GM19239 (cell line): ENCODE measurements at regions not wholly inside any gene's neighbourhood (a gene's known extent, or its start where the extent isn't known, plus 50 kb on each side); places are given as distances from the start of the nearest gene placed in this dataset.

ENCODE experiments used
- DNase-seq: peaks from one replicate; pipeline ENCODE4 v3.0.0; 2011; ENCODE audit warnings: low spot score; ENCODE audit not compliant: insufficient read length
- FAIRE-seq: peaks from 2 replicates; lab custom pipeline; 2011; peaks lifted over from hg19 to GRCh38; lab: Jason Lieb, UNC

DNA sequence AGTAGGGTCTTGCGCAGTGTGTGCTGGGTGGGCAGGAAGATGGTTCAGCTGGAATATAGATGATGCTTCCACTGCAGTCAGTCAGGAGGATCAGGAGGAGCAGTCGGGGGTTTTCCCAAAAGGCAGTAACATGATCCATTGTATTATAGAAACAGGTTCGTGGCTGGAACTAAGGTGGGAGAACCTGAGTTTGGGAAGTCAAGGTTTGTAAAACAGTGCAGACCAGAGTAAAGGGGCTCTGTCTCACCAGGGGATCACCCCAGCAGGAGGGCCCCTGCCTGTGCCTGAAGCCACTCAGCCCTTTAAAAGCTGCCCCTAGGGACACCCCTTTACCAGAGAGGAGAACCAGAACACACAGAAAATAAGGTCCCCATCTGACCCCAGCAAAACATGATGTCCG is 213.4 kb downstream of the AUH start:
- no peak for FAIRE-seq
- DNase-seq, result no peak

GRCh38 chr9:91150273-91150997 is 211.3 kb downstream of the AUH start:
- DNase-seq (no peak), FAIRE-seq (no peak)

DNA sequence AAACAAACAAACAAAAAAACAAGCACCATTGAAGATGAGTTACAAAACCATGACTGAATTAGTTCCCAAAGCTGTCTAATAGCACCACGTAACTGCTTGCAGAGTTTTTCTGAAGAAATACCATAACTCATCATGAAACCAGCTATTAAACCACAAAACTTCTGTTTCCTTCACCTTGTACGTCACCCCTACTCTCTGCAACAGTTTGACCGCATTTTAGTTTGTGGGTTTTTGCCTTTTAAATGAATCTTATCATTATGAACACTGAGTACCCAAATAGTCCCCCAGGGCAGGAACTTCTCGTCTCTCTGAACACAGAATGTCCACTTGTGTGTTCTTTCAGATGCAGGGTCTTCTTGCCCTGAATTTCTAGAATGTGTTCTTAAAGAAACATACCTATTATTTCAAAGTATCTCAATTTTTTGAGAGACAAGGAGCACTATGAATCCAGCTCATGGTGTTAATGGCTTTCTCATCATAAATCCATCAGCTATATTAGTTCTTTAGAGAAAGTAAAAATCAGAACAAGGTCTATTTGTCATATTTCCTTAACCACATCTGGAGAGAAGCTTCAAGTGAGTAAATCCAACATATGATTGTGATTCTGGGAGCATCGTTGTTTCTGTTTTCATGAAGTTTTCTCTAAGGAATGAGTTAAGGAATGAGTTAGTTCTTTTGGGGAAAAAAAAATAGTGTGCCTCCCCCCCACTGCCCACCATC is 210.6 kb downstream of the AUH start:
- peak; percentile 97 for FAIRE-seq

GRCh38 chr9:91151718-91152095 is 210.0 kb downstream of the AUH start:
- peak; percentile 4 for FAIRE-seq
- DNase-seq, result no peak

More for the DNA sequence above, 210.6 kb downstream of the AUH start:
- DNase-seq, result peak; percentile 76

GRCh38 chr9:91154686-91155085 is 207.0 kb downstream of the AUH start:
- DNase-seq (no peak), FAIRE-seq (no peak)

- DNase-seq, result no peak
- no peak for FAIRE-seq
Measured at GRCh38 chr9:91155181-91155580, 206.5 kb downstream of the AUH start.

DNA sequence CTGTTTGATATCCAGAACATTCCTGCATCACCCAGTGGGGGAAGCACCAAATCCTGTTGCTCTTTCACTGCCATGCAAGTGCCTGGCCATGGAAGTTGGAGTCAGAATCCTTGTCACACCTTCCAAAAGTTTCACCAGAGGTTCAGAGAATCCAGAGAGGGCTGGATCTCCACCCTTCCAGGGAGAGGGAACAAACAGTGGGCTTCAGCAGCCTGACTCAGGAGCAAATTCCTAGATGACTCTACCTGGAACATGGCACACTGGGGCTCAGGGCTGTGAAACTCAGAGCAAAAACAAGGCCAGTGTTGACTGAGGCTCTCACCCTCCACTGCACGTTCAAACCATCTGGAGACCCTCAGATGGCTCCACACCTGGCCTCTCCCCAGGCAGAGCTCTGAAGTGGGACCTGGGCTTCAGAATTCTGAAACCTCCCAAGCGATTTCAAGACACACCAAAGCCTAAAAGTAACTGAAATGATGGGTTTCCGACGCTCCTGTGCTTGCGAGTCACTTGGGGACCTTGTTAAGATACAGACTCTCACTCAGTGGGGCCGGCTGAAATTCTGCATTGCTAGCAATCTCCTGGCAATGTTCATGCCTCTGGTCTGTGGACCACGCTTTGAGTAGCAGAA is 205.9 kb downstream of the AUH start:
- DNase-seq (no peak), FAIRE-seq (no peak)

DNA sequence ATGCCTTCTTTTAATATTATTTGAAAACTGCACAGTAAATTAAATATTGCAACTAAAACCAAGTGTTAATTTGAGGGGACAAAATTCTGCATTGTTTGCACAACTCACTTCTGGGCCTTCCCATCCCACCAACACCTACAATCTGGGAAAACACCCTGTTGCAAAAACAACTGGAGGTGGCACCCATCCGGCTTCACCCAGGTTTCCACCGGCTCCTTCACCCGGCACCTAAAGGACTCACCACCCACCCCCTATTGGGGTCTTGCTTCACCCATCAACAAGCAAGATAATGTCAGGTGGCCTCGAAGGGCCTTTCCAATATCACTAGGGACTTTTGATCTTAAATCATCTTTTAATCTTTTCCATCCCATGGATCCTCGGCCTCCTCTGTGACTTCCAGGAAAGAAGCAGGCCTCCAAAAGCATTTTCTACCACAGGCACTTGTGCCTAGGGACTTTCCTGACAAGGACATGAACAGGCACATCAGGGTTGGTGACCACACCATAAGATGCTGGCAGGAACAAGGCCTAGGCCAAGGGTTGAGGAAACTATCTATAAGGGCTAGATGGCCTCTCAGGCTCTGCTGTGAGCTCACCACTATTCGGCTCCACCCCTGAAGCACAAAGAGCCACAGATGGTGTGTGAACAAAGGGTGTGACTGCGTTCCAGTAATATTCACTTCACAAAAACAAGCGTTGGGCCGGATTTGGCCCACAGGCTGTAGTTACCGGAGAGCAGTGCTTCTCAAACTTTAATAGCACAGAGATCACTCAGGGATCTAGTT is 205.1 kb downstream of the AUH start:
- DNase-seq (no peak), FAIRE-seq (peak; percentile 54)

DNA sequence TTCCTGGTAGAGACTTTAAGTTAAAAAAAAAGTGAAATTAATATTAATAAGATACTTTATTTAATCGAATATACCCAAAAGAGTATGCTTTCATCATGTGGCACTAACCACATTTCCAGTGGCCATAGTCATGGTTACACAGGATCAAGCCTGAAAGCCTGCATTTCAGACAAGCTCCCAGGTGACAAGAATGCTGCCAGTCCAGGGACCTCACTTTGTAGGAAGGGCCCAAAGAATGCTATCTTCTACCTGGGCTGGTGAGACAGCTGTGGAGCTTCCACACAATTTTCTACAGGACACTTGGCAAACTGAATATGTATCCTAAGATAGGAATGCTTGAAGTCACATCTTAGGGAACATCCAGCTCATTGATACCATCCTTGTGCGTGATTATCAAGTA is 203.8 kb downstream of the AUH start:
- FAIRE-seq, result no peak
- DNase-seq, result no peak

- no peak for DNase-seq
- no peak for FAIRE-seq
Measured at GRCh38 chr9:91158286-91158685, 203.4 kb downstream of the AUH start.

DNA sequence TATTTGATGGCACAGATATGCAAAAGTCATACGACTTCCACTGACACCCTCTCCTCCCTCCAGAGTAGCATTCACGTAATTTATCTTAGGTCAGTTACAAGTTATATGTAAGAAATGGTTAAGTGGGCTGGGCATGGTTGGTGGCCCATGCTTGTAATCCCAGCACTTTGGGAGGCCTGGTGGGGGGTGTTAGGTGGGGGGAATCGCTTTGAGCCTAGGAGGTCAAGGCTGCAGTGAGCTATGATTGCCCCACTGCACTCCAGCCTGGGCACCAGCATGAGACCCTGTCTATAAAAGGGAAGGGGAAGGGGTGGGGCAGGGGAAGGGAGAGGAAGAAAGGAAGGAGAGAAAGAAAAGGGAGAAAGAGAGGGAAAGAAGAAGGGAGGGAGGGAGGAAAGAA is 202.8 kb downstream of the AUH start:
- FAIRE-seq, result no peak
- no peak for DNase-seq

GRCh38 chr9:91159664-91160121 is 202.0 kb downstream of the AUH start:
- DNase-seq (no peak), FAIRE-seq (no peak)

DNA sequence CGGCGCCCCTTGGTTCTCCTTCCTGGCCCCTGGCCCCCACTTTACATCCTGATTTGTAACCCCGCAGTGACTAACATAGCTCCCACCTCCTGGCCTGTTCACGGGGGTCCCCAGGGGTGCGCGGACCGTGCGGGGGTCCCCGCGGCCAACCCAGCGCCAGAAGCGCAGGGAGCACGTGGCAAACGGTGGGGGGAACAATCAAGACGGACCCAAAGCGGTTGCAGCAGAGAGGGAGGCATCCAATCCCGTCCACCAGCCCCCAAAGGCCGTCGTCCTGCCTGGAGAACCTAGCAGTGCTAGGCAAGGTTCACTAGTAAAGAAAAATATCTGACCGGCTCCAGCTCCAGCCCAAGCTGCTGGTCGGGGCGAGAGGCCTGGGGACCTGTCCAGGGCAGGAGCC is 201.5 kb downstream of the AUH start:
- FAIRE-seq, result no peak

DNA sequence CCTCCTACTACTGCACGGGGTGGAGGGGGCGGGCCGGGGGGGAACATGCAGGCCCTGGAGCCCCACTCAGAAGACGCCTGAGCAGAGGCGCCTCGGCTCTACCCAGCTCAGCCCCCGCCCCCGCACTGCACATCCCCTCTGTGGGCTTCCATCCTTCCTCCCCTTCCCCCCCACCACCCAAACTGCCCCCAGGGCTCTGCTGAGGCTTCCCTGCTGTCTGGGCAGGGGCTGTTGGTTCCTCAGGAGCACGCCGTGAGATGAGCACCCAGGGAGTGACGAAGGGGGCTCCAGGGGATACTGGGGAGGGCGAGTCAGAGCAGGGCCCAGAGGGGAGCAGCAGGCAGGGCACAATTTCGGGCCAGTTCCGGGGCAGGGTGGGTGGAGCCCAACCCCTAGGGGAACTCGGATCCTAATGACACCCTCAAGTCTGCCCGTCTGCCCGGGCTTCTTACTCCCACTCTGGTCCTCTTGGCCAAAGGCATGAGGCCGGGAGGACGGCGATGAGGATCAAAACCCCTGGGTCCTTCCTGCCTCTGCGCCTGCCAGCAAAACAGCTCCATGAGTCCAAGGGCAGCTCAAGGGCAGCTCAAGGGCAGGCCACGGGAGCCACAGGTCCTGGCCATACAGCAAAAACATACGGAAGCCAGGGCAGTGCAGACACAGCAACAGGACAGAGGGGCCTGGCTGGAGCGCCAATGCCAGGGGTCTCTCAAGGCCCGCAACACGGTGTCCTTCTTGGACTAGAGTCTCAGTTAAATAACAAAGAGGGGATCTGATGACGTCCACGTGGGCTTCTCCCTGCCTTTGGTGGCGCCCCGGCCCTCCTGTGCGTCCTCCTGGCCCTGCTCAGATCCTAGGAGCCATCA is 200.9 kb downstream of the AUH start:
- FAIRE-seq, result peak; percentile 42

More for the DNA sequence above, 201.5 kb downstream of the AUH start:
- DNase-seq, result no peak

DNA sequence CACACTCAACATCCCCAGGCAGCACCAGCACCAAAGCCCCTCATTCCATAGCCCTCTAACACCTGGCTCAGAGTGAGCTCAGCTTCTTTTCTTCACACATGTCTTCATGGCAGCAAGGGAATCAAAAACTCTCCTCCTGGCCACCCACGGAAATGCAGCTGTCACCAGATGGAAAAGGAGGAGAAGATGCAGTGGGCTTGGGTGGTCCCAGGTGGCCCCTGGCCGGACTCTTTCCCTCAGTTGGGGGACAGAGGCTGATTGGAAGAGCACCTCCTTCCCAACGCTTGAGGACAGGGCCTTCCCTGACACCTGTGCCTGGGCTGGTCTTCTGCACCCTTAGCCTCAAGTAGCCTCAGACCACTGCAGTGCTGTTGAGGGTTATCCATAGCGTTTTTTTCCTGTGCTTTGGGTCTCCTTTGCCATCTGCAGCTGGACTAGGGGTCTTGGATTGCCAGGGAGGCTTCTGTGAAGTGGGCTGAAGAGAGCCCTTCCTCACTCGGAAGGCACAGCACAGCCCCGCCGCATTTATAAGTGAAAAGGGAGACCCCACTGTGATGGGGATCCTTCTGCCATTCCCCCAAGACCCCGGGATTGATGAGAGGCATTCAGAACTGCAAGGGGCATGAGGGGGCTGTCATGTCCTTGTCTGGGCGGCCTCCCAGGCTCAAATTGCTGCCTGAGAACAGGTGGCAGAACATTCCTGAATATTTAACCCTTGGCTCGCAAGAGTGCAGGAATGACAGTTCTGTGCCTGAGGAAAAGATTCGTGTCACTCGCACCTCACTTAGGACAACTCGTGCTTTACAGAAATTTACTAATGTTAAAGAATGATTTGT is 200.0 kb downstream of the AUH start:
- FAIRE-seq, result no peak
- no peak for DNase-seq

More for the DNA sequence above, 200.9 kb downstream of the AUH start:
- DNase-seq, result no peak

- no peak for DNase-seq
- no peak for FAIRE-seq
Measured at GRCh38 chr9:91162311-91162710, 199.4 kb downstream of the AUH start.

- DNase-seq, result peak; percentile 66
- FAIRE-seq, result peak; percentile 99
Measured at GRCh38 chr9:91162784-91163443, 198.8 kb downstream of the AUH start.

DNA sequence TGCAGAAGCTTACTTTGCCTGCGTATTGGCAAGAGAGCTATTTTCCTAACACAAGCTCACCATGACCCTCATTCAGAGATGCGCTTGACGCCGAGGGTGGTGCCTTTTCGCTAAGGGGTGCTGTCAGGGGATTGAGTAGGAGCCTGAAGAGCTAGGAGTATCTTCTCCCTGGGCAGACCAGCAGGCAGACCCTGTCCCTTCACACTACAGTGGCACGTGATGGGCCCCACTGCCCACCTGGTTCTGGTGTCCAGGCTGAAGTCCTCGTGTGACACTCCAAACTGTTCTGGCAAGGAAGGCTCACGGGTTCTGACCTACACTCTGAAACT is 198.3 kb downstream of the AUH start:
- DNase-seq (no peak), FAIRE-seq (no peak)
